HG03575 (cell line): ENCODE measurements at regions not wholly inside any gene's neighbourhood (a gene's known extent, or its start where the extent isn't known, plus 50 kb on each side); places are given as distances from the start of the nearest gene placed in this dataset.

ENCODE experiments used
- ATAC-seq: cut with Tn5 transposase; IDR thresholded peaks from one replicate; pipeline ENCODE4 v1.9.1; 2021; ENCODE audit not compliant: unreplicated experiment, insufficient number of reproducible peaks, low FRiP score; ENCODE audit errors: extremely low read depth

- ATAC-seq = no peak
These were observed 260.1 kb upstream of the SORCS1 start for GRCh38 chr10:107424628-107425027.

GRCh38 chr10:107423903-107424302 lies 259.4 kb upstream of the SORCS1 start:
- no peak for ATAC-seq

GRCh38 chr10:107422681-107423080 lies 258.2 kb upstream of the SORCS1 start:
- ATAC-seq = no peak

GRCh38 chr10:107420196-107420595 lies 255.7 kb upstream of the SORCS1 start:
- ATAC-seq = no peak

- ATAC-seq = no peak
These were observed 253.7 kb upstream of the SORCS1 start for GRCh38 chr10:107418085-107418806.

GRCh38 chr10:107417446-107417845 lies 252.9 kb upstream of the SORCS1 start:
- ATAC-seq = no peak

GRCh38 chr10:107415446-107415845 lies 250.9 kb upstream of the SORCS1 start:
- peak; percentile 44 for ATAC-seq

GRCh38 chr10:107413971-107414370 lies 249.5 kb upstream of the SORCS1 start:
- ATAC-seq = no peak

- no peak for ATAC-seq
These were observed 245.0 kb upstream of the SORCS1 start for GRCh38 chr10:107409522-107409921.

GRCh38 chr10:107398115-107398514 lies 233.6 kb upstream of the SORCS1 start:
- ATAC-seq = no peak

- no peak for ATAC-seq
These were observed 227.4 kb upstream of the SORCS1 start for GRCh38 chr10:107391901-107392300.

GRCh38 chr10:107390563-107390962 lies 226.1 kb upstream of the SORCS1 start:
- no peak for ATAC-seq

GRCh38 chr10:107383357-107383756 lies 218.9 kb upstream of the SORCS1 start:
- no peak for ATAC-seq

- ATAC-seq = no peak
These were observed 215.1 kb upstream of the SORCS1 start for GRCh38 chr10:107379601-107380000.

- ATAC-seq = no peak
These were observed 207.3 kb upstream of the SORCS1 start for GRCh38 chr10:107371801-107372200.

GRCh38 chr10:107364872-107365271 lies 200.4 kb upstream of the SORCS1 start:
- no peak for ATAC-seq

- no peak for ATAC-seq
These were observed 197.8 kb upstream of the SORCS1 start for GRCh38 chr10:107362306-107362705.

GRCh38 chr10:107357033-107357432 lies 192.5 kb upstream of the SORCS1 start:
- no peak for ATAC-seq

- no peak for ATAC-seq
These were observed 191.9 kb upstream of the SORCS1 start for GRCh38 chr10:107356396-107356795.

GRCh38 chr10:107342711-107343110 lies 178.2 kb upstream of the SORCS1 start:
- ATAC-seq = no peak

- no peak for ATAC-seq
These were observed 176.8 kb upstream of the SORCS1 start for GRCh38 chr10:107341281-107341680.
